WERI-Rb-1 (cell line): ENCODE measurements at regions not wholly inside any gene's neighbourhood (a gene's known extent, or its start where the extent isn't known, plus 50 kb on each side); places are given as distances from the start of the nearest gene placed in this dataset.

Source experiments
- DNase-seq: peaks from one replicate; pipeline ENCODE4 v3.0.0-alpha.2; 2020
- H3K27ac ChIP-seq: fragments of 250-450 bp; sonication (Bioruptor Pico); 2 replicates; pipeline ENCODE4 v1.5.1; 2020; ENCODE audit warnings: mild to moderate bottlenecking, moderate library complexity
- H3K27me3 ChIP-seq: fragments of 250-450 bp; sonication (Bioruptor Pico); 2 replicates; pipeline ENCODE4 v1.5.1; 2021; ENCODE audit warnings: mild to moderate bottlenecking, low read depth, moderate library complexity; ENCODE audit not compliant: insufficient read depth, severe bottlenecking
- H3K36me3 ChIP-seq: fragments of 250-450 bp; sonication (Bioruptor Pico); 2 replicates; pipeline ENCODE4 v1.5.1; 2020; ENCODE audit warnings: mild to moderate bottlenecking, moderate library complexity
- H3K4me3 ChIP-seq: 2 replicates; pipeline ENCODE4 v1.5.1; 2011; ENCODE audit warnings: low read depth, mild to moderate bottlenecking, control low read depth, low read length
- H3K9me3 ChIP-seq: fragments of 250-450 bp; sonication (Bioruptor Pico); 2 replicates; pipeline ENCODE4 v1.5.1; 2021; ENCODE audit warnings: mild to moderate bottlenecking, moderate library complexity; ENCODE audit not compliant: severe bottlenecking
- TF ChIP-seq, protein P1 (sequence below): IDR thresholded peaks from 2 replicates; pipeline ENCODE4 v1.5.1; 2011; ENCODE audit warnings: low read depth, mild to moderate bottlenecking, control low read depth, inconsistent platforms, low read length

GRCh38 chr10:131448883-131449282 is 137.4 kb upstream of the TCERG1L start:
- Histone ChIP-seq H3K27me3 (no peaks in the 10 kb centered on the region), H3K4me3 (no peak overlapping the region), H3K9me3 (no peaks in the 10 kb centered on the region), H3K36me3 (no peaks in the 10 kb centered on the region), H3K27ac (no peak overlapping the region)
- TF ChIP-seq, protein P1, sequence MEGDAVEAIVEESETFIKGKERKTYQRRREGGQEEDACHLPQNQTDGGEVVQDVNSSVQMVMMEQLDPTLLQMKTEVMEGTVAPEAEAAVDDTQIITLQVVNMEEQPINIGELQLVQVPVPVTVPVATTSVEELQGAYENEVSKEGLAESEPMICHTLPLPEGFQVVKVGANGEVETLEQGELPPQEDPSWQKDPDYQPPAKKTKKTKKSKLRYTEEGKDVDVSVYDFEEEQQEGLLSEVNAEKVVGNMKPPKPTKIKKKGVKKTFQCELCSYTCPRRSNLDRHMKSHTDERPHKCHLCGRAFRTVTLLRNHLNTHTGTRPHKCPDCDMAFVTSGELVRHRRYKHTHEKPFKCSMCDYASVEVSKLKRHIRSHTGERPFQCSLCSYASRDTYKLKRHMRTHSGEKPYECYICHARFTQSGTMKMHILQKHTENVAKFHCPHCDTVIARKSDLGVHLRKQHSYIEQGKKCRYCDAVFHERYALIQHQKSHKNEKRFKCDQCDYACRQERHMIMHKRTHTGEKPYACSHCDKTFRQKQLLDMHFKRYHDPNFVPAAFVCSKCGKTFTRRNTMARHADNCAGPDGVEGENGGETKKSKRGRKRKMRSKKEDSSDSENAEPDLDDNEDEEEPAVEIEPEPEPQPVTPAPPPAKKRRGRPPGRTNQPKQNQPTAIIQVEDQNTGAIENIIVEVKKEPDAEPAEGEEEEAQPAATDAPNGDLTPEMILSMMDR, result no peak
- no peak for DNase-seq

DNA sequence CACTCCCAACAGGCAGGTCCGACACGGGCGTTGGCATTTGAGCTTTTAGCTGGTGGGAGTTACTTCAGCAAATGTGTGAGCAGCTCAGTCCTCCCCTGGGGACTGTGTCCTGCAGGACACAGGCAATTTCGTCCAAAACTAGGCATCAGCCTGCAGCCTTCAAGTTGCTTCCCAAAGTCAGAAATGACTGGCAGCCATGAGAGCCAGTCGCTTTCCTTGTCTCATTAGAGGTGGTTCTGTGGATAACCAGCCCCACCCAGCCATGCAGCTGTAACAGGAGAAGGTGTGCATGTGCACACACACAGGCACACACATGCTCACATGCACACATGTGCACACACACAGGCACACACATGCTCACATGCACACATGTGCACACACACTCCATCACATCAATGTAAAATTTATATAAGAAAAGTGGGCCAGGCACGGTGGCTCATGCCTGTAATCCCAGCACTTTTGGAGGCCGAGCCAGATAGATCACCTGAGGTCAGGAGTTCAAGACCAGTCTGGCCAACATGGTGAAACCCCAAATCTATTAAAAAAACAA is 138.8 kb upstream of the TCERG1L start:
- no peak overlapping the region for H3K27ac ChIP-seq
- TF ChIP-seq, protein P1, result no peak
- DNase-seq, result no peak

DNA sequence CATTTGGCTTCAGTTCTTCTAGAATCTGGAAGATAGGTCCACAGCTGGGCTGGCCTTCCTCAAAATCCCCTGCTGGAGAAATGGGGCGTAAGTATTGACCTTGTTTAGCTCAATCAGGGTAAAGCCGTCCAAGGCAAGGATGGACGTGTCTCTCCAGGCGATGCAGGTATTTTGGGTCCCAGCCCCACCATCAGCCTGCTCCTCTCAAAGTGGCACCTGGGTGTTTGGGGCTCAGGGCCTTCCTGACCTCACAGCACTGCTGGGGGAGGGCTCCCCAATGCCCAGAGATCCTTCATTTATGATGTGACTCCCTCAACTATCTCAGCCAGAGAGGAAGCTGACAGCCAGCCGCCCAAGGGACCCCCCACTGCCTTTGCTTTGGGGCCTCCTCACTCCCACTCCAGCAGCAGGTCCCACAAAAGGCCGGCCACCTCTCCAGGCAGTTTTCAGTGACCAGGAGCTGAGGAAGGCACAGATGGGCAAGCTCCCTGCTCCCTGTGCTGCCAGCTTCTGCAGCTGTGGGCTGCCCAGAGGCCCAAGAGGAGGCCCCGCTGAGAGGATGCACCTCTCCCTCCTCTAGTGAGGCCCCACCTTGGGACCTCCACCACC is 140.0 kb upstream of the TCERG1L start:
- H3K27ac ChIP-seq, result no peak overlapping the region
- TF ChIP-seq, protein P1, result no peak
- no peak for DNase-seq

More for the DNA sequence above, 138.8 kb upstream of the TCERG1L start:
- H3K4me3 ChIP-seq, result no peak overlapping the region
- H3K36me3 ChIP-seq, result no peaks in the 10 kb centered on the region
- H3K27me3 ChIP-seq, result no peaks in the 10 kb centered on the region
- H3K9me3 ChIP-seq, result no peaks in the 10 kb centered on the region

DNA sequence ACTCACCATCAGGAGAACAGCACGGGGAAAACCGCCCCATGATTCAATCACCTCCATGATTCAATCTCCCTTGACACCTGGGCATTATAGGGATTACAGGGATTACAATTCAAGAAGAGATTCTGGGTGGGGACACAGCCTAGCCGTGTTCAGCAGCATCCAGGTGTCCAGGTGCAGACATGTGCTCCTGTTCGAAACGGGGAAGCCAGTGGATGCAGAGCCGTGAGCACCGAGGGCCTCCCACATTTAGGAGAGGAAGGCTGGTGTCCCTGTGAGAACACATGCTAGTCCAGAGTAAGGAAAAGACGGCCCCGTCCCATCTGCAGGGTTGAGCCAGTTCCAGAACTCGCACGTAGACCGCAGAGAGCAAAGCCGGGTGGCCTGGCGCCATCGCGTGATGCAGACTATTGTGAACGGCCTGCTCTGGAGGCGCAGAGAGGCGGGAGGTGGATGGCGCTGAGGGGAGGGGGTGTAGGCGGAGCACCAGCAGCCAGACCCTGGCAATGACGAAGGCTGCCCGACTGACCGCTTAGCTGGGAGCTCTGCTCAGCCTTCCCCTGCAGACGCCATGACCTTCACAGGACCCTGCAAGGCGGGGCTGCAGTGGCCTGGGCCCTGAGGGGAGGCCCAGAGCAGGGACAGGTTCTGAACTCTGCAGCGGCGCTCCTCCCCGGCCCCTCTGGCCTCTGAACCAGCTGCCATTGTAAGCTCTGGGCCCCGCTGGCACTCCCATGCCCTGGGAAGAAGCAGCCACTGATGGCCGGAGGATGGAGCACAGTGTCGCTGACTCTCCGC is 141.6 kb upstream of the TCERG1L start:
- no peaks in the 10 kb centered on the region for H3K27me3 ChIP-seq
- H3K4me3 ChIP-seq, result no peak overlapping the region

More for the DNA sequence above, 140.0 kb upstream of the TCERG1L start:
- no peaks in the 10 kb centered on the region for H3K27me3 ChIP-seq
- no peaks in the 10 kb centered on the region for H3K36me3 ChIP-seq
- no peaks in the 10 kb centered on the region for H3K9me3 ChIP-seq
- no peak overlapping the region for H3K4me3 ChIP-seq

DNA sequence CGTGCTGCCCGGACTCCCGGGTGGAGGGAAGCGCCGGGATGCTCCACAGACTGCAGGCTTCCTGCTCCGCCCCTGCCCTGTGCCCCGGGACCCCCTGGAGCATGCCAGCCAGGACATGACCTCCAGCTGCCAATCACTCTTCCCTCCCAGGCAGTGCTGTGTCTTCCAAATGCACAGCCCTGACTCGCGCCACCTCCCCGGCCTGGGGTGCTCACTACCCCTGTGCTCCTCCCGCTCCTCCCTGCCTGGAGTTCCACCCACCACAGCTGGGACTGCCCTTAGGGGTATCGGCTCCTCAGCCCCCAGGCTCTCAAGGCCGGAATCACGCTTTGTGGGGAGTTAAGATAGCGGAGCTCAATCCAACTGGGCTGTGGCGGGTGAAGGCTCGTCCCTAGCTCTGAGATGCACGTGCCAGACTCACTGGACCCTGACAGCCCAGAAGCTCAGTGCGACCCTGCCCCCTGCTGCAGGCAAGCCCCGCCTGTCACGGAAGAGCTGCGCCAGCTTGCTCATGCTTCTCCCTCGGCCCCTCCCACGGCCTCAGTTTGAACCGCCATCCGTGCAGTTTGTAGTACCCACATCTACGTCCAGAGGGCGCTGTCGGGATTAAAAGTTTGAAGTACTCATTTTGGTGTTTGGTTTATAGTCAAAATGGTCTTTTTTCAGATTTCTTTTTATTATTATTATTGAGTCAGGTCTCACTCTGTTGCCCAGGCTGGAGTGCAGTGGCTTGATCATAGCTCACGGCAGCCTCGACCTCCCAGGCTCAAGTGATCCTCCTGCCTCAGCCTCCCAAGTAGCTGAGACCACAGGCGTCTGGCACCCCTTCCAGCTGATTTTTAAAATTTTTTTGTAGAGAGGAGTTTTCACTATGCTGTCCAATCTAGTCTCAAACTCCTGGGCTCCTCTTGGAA is 142.5 kb upstream of the TCERG1L start:
- no peaks in the 10 kb centered on the region for H3K27me3 ChIP-seq
- peak; percentile 87 for DNase-seq
- no peaks in the 10 kb centered on the region for H3K9me3 ChIP-seq
- H3K4me3 ChIP-seq, result no peak overlapping the region
- peak overlapping the region; percentile 39 for H3K27ac ChIP-seq
- no peaks in the 10 kb centered on the region for H3K36me3 ChIP-seq
- TF ChIP-seq, protein P1, result peak; percentile 65

More for the DNA sequence above, 141.6 kb upstream of the TCERG1L start:
- no peaks in the 10 kb centered on the region for H3K36me3 ChIP-seq
- H3K9me3 ChIP-seq, result no peaks in the 10 kb centered on the region
- peak; percentile 40 for DNase-seq
- no peak overlapping the region for H3K27ac ChIP-seq
- TF ChIP-seq, protein P1, result no peak
